H1 (cell line): ENCODE measurements at regions not wholly inside any gene's neighbourhood (a gene's known extent, or its start where the extent isn't known, plus 50 kb on each side); places are given as distances from the start of the nearest gene placed in this dataset.

Source experiments
- ASH2L ChIP-seq: fragments of 200-600, 300-600 bp; sonication (generic); IDR thresholded peaks from one replicate; pipeline ENCODE4 v1.7.1; 2017; ENCODE audit warnings: low read length
- CHD7 ChIP-seq: fragments of 300-600 bp; sonication (generic); IDR thresholded peaks from 2 replicates; pipeline ENCODE4 v1.7.1; 2012; ENCODE audit warnings: low read length, moderate library complexity, mild to moderate bottlenecking, inconsistent platforms; ENCODE audit not compliant: insufficient replicate concordance
- EP300 ChIP-seq, 2 experiments: IDR thresholded peaks; 1 replicate in 1 of 2; 2 replicates in 1 of 2; pipeline ENCODE4 v1.6.1; 2011 to 2012; ENCODE audit warnings: low read depth in 2 of 2, low read length in 2 of 2, mild to moderate bottlenecking in 2 of 2, borderline replicate concordance in 1 of 2, inconsistent platforms in 1 of 2, moderate library complexity in 1 of 2
- NRF1 ChIP-seq: IDR thresholded peaks from 2 replicates; pipeline ENCODE4 v1.6.1; 2011; ENCODE audit warnings: mild to moderate bottlenecking, low read depth, low read length, improper control_type of control experiment
- SRF ChIP-seq: IDR thresholded peaks from 2 replicates; pipeline ENCODE4 v1.6.1; 2011; ENCODE audit warnings: mild to moderate bottlenecking, low read depth, low read length, moderate library complexity
- SUZ12 ChIP-seq: fragments of 200-600 bp; sonication (generic); IDR thresholded peaks from 2 replicates; pipeline ENCODE4 v1.6.1; 2012; ENCODE audit warnings: mild to moderate bottlenecking, inconsistent platforms, low read length, moderate library complexity, mixed read lengths
- TAF7 ChIP-seq: optimal IDR thresholded peaks from 2 replicates; pipeline ENCODE3; 2011; ENCODE audit warnings: low read depth, mild to moderate bottlenecking, inconsistent platforms, low read length, moderate library complexity, borderline replicate concordance
- USF2 ChIP-seq: IDR thresholded peaks from 2 replicates; pipeline ENCODE4 v1.6.1; 2011; ENCODE audit warnings: low read length, improper control_type of control experiment
- YY1 ChIP-seq: IDR thresholded peaks from 2 replicates; pipeline ENCODE4 v1.6.1; 2011; ENCODE audit warnings: low read depth, mild to moderate bottlenecking, low read length

- TF ChIP-seq CHD7, result no peak
- TF ChIP-seq NRF1, result no peak
- no peak for TF ChIP-seq ASH2L
- no peak for TF ChIP-seq USF2
- no peak for TF ChIP-seq EP300 (IDR thresholded peaks at IDR 0.05; ENCODE audit: borderline replicate concordance in 1 of 2, low read depth in 2 of 2, low read length in 2 of 2)
- no peak for TF ChIP-seq SUZ12
- no peak for TF ChIP-seq YY1
- no peak for TF ChIP-seq TAF7
- TF ChIP-seq SRF, result no peak
Measured at GRCh38 chr20:24118441-24119175, 130.0 kb upstream of the GGTLC1 start (continued).
